GM20000 (cell line): ENCODE measurements at regions not wholly inside any gene's neighbourhood (a gene's known extent, or its start where the extent isn't known, plus 50 kb on each side); places are given as distances from the start of the nearest gene placed in this dataset.

Experiments used
- DNase-seq: peaks from one replicate; pipeline ENCODE4 v3.0.0; 2012; ENCODE audit warnings: low spot score
- CTCF ChIP-seq: IDR thresholded peaks from 2 replicates; pipeline ENCODE4 v1.5.1; 2012; ENCODE audit warnings: mild to moderate bottlenecking, control low read depth; ENCODE audit errors: extremely low read depth, missing control alignments

- DNase-seq, result no peak
- no peak for TF ChIP-seq CTCF
Measured at GRCh38 chr2:52916981-52917380, 850.6 kb upstream of the CHAC2 start.

GRCh38 chr2:52904355-52904891 lies 863.2 kb upstream of the CHAC2 start:
- no peak for DNase-seq
- TF ChIP-seq CTCF, result no peak

- DNase-seq, result no peak
- TF ChIP-seq CTCF, result no peak
Measured at GRCh38 chr2:52897511-52898044, 870.0 kb upstream of the CHAC2 start.

GRCh38 chr2:52895726-52896340 lies 871.8 kb upstream of the CHAC2 start:
- TF ChIP-seq CTCF, result no peak
- DNase-seq, result no peak

GRCh38 chr2:52886556-52886955 lies 881.0 kb upstream of the CHAC2 start:
- TF ChIP-seq CTCF, result no peak
- DNase-seq, result no peak

- TF ChIP-seq CTCF, result no peak
- no peak for DNase-seq
Measured at GRCh38 chr2:52884761-52885352, 882.7 kb upstream of the CHAC2 start.

- TF ChIP-seq CTCF, result no peak
- no peak for DNase-seq
Measured at GRCh38 chr2:52882974-52883373, 884.6 kb upstream of the CHAC2 start.
